MM.1S (cell line): ENCODE measurements at regions not wholly inside any gene's neighbourhood (a gene's known extent, or its start where the extent isn't known, plus 50 kb on each side); places are given as distances from the start of the nearest gene placed in this dataset.

Experiments used
- CTCF ChIP-seq: fragments of 300-600 bp; sonication (generic); IDR thresholded peaks from 2 replicates; pipeline ENCODE4 v1.5.1; 2016; ENCODE audit warnings: antibody characterized with exemption, low read length, mixed read lengths
- EZH2 ChIP-seq: fragments of 300-600 bp; sonication (generic); optimal IDR thresholded peaks from 2 replicates; pipeline ENCODE3; 2017; ENCODE audit warnings: low read depth, mild to moderate bottlenecking, antibody characterized with exemption, low read length, mixed read lengths
- EZH2phosphoT487 ChIP-seq: fragments of 300-600 bp; sonication (generic); IDR thresholded peaks from 2 replicates; pipeline ENCODE4 v1.6.1; 2018; ENCODE audit warnings: antibody characterized with exemption, low read length

GRCh38 chr20:40111282-40111681 is 577.8 kb downstream of the MAFB start:
- TF ChIP-seq CTCF (no peak), EZH2 (no peak), EZH2phosphoT487 (no peak)
